GM12872 (cell line): ENCODE measurements at regions not wholly inside any gene's neighbourhood (a gene's known extent, or its start where the extent isn't known, plus 50 kb on each side); places are given as distances from the start of the nearest gene placed in this dataset.

Experiments
- CTCF ChIP-seq: IDR thresholded peaks from 3 replicates; pipeline ENCODE4 v1.5.1; 2011; ENCODE audit warnings: low read depth, mild to moderate bottlenecking, low read length, moderate library complexity; ENCODE audit not compliant: insufficient read depth

GRCh38 chr1:98025858-98026257 lies 105.0 kb upstream of the DPYD start:
- TF ChIP-seq CTCF: no peak

- no peak for TF ChIP-seq CTCF
Observed at GRCh38 chr1:98021126-98021525, 100.3 kb upstream of the DPYD start.

- TF ChIP-seq CTCF: no peak
Observed at GRCh38 chr1:98019747-98020146, 98.9 kb upstream of the DPYD start.

- no peak for TF ChIP-seq CTCF
Observed at GRCh38 chr1:98018074-98018473, 97.2 kb upstream of the DPYD start.

- no peak for TF ChIP-seq CTCF
Observed at GRCh38 chr1:98017184-98017583, 96.3 kb upstream of the DPYD start.

- no peak for TF ChIP-seq CTCF
Observed at GRCh38 chr1:98008373-98008772, 87.5 kb upstream of the DPYD start.

GRCh38 chr1:98005326-98006010 lies 84.6 kb upstream of the DPYD start:
- TF ChIP-seq CTCF: no peak
